Right atrium auricular region (tissue), 2 donors: ENCODE measurements at regions not wholly inside any gene's neighbourhood (a gene's known extent, or its start where the extent isn't known, plus 50 kb on each side); places are given as distances from the start of the nearest gene placed in this dataset.

Experiments used
- DNase-seq: peaks from one replicate; pipeline ENCODE4 v3.0.0-alpha.2; 2019; ENCODE audit warnings: low spot score
- H3K27ac ChIP-seq, 2 donors: fragments of 200-600 bp; sonication (generic); 1 replicate in 1 of 2; 2 replicates in 1 of 2; pipeline ENCODE4 v1.5.1; 2016 to 2019
- H3K27me3 ChIP-seq, 2 donors: fragments of 200-600 bp; sonication (generic); one replicate each; pipeline versions ENCODE4 v1.5.1 to v1.6.0; 2017 to 2019
- H3K36me3 ChIP-seq: fragments of 200-600 bp; sonication (generic); one replicate; pipeline ENCODE4 v1.5.1; 2016
- H3K4me1 ChIP-seq, 2 donors: fragments of 200-600 bp; sonication (generic); one replicate each; pipeline versions ENCODE4 v1.5.1 to v1.6.0; 2017 to 2019
- H3K4me3 ChIP-seq, 2 donors: fragments of 200-600 bp; sonication (generic); 1 replicate in 1 of 2; 2 replicates in 1 of 2; pipeline ENCODE4 v1.5.1; 2017 to 2019; ENCODE audit warnings: mild to moderate bottlenecking in 1 of 2, moderate library complexity in 1 of 2
- H3K9me3 ChIP-seq, 2 donors: fragments of 200-600 bp; sonication (generic); one replicate each; pipeline ENCODE4 v1.5.1; 2019
- CTCF ChIP-seq, 2 donors: fragments of 200-600 bp; sonication (generic); IDR thresholded peaks; one replicate each; pipeline ENCODE4 v1.5.1; 2019; ENCODE audit warnings: antibody characterized with exemption in 2 of 2

GRCh38 chr10:3233486-3233990 is 61.0 kb upstream of the PITRM1 start:
- H3K4me1 ChIP-seq, result no peaks in the 10 kb centered on the region
- no peak for TF ChIP-seq CTCF (IDR thresholded peaks at IDR 0.05)

GRCh38 chr10:3231951-3232730 is 59.6 kb upstream of the PITRM1 start:
- no peak for TF ChIP-seq CTCF (IDR thresholded peaks at IDR 0.05)
- Histone ChIP-seq H3K4me1 (no peaks in the 10 kb centered on the region), H3K9me3 (no peaks in the 10 kb centered on the region), H3K27me3 (no peaks in the 10 kb centered on the region), H3K27ac (no peak overlapping the region), H3K36me3 (no peaks in the 10 kb centered on the region), H3K4me3 (no peak overlapping the region)
- DNase-seq, result no peak

More at GRCh38 chr10:3233486-3233990, 61.0 kb upstream of the PITRM1 start:
- no peak for DNase-seq
- H3K36me3 ChIP-seq, result no peaks in the 10 kb centered on the region
- H3K9me3 ChIP-seq, result no peaks in the 10 kb centered on the region
- H3K4me3 ChIP-seq, result no peak overlapping the region
- no peak overlapping the region for H3K27ac ChIP-seq
- H3K27me3 ChIP-seq, result no peaks in the 10 kb centered on the region

GRCh38 chr10:3229815-3230214 is 57.2 kb upstream of the PITRM1 start:
- TF ChIP-seq CTCF (IDR thresholded peaks at IDR 0.05), result no peak
- Histone ChIP-seq H3K27me3 (no peaks in the 10 kb centered on the region), H3K27ac (no peak overlapping the region), H3K4me1 (no peaks in the 10 kb centered on the region), H3K36me3 (no peaks in the 10 kb centered on the region), H3K9me3 (no peaks in the 10 kb centered on the region), H3K4me3 (no peak overlapping the region)
- no peak for DNase-seq

- no peak overlapping the region for H3K4me3 ChIP-seq
- no peaks in the 10 kb centered on the region for H3K4me1 ChIP-seq
- no peaks in the 10 kb centered on the region for H3K9me3 ChIP-seq
- no peak for TF ChIP-seq CTCF (IDR thresholded peaks at IDR 0.05)
- H3K27ac ChIP-seq, result no peak overlapping the region
- no peak for DNase-seq
- no peaks in the 10 kb centered on the region for H3K36me3 ChIP-seq
- no peaks in the 10 kb centered on the region for H3K27me3 ChIP-seq
These were observed 56.0 kb upstream of the PITRM1 start for GRCh38 chr10:3228629-3228945.

- Histone ChIP-seq H3K9me3 (no peaks in the 10 kb centered on the region), H3K4me3 (no peak overlapping the region), H3K36me3 (no peaks in the 10 kb centered on the region), H3K27me3 (no peaks in the 10 kb centered on the region), H3K27ac (no peak overlapping the region), H3K4me1 (no peaks in the 10 kb centered on the region)
- no peak for DNase-seq
- no peak for TF ChIP-seq CTCF (IDR thresholded peaks at IDR 0.05)
These were observed 54.6 kb upstream of the PITRM1 start for GRCh38 chr10:3226960-3227744.
